Suprapubic skin (tissue), 4 donors: ENCODE measurements at regions not wholly inside any gene's neighbourhood (a gene's known extent, or its start where the extent isn't known, plus 50 kb on each side); places are given as distances from the start of the nearest gene placed in this dataset.

Experiments used
- CTCF ChIP-seq, 2 donors: fragments of 200-600 bp in 1 of 2; fragments of 450-650 bp in 1 of 2; sonication (generic) in 1 of 2; IDR thresholded peaks; one replicate each; pipeline ENCODE4 v1.5.1; 2016 to 2019; ENCODE audit warnings: antibody characterized with exemption in 2 of 2, mild to moderate bottlenecking in 1 of 2, moderate library complexity in 1 of 2
- EP300 ChIP-seq: sonication (generic); formaldehyde crosslinking; IDR thresholded peaks from one replicate; pipeline ENCODE4 v1.6.1; 2017; ENCODE audit warnings: antibody characterized with exemption
- POLR2A ChIP-seq, 2 donors: fragments of 450-650 bp; IDR thresholded peaks; one replicate each; pipeline ENCODE4 v1.6.1; 2017; ENCODE audit warnings: antibody characterized with exemption in 2 of 2, mild to moderate bottlenecking in 2 of 2, moderate library complexity in 2 of 2
- POLR2AphosphoS5 ChIP-seq, 3 donors: sonication (generic); formaldehyde crosslinking; IDR thresholded peaks; one replicate each; pipeline ENCODE4 v1.6.1; 2017; ENCODE audit warnings: antibody characterized with exemption in 3 of 3

DNA sequence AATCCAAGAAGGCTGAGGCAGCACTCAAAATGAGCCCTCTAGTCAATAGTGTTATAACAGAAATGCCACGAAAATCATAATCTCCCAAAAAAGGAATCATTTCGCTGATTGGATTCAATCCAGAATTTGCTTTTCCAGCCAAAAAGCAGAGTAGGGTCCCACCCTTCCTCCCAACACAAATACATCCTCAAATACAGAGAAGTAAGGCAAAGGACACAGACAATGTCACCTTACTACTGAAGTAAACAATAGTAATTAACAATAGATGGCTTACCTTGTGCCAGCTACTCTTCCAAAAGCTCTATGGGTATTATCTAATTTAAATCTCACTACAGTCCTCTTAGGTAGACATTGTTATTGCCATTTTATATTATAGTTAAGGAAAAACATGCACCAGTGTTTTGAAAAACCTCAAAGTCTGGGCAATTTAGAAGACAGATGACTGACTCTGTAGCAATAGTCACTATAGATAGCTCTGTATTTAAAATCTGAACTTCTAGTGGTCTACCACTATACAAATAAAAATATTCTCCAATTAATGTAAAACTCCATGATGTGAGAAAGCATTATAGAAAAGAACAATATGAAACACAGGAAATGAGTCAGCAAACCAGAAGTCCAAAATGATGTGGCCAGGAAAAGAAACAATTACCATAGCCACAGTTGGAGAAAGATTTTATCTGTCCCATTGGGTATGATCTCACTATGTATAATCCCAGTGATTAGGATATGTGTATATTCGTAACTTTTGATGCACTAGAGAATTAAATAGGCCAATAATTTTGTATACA lies 305.0 kb upstream of the ERBB4 start:
- no peak for TF ChIP-seq CTCF (IDR thresholded peaks at IDR 0.05)
- no peak for TF ChIP-seq POLR2A (IDR thresholded peaks at IDR 0.05)
- no peak for TF ChIP-seq EP300
- TF ChIP-seq POLR2AphosphoS5 (IDR thresholded peaks at IDR 0.05), result no peak
